OCI-LY1 (cell line): ENCODE measurements at regions not wholly inside any gene's neighbourhood (a gene's known extent, or its start where the extent isn't known, plus 50 kb on each side); places are given as distances from the start of the nearest gene placed in this dataset.

Source experiments
- H2AFZ ChIP-seq: fragments of 200-600 bp; sonication (generic), shearing (Covaris generic); 2 replicates; pipeline ENCODE4 v1.6.0; 2014; ENCODE audit warnings: antibody characterized with exemption, mild to moderate bottlenecking, low read length
- H3F3A ChIP-seq: fragments of 200-600 bp; sonication (generic), shearing (Covaris generic); 2 replicates; pipeline ENCODE4 v1.6.0; 2014; ENCODE audit warnings: mild to moderate bottlenecking, antibody characterized with exemption, low read length, moderate library complexity; ENCODE audit not compliant: insufficient read depth
- H3K27ac ChIP-seq: fragments of 200-600 bp; sonication (generic); 2 replicates; pipeline ENCODE4 v1.5.1; 2014; ENCODE audit warnings: low read length, mixed run types, mild to moderate bottlenecking, low read depth; ENCODE audit not compliant: poor library complexity, severe bottlenecking
- H3K27me3 ChIP-seq: fragments of 200-600 bp; sonication (generic); 2 replicates; pipeline ENCODE4 v1.6.0; 2014; ENCODE audit warnings: antibody characterized with exemption, mild to moderate bottlenecking, low read length, moderate library complexity; ENCODE audit not compliant: insufficient read depth
- H3K36me3 ChIP-seq: fragments of 200-600 bp; sonication (generic); 2 replicates; pipeline ENCODE4 v1.6.1; 2014; ENCODE audit warnings: mild to moderate bottlenecking, antibody characterized with exemption, low read length, moderate library complexity, mixed read lengths; ENCODE audit not compliant: insufficient read depth
- H3K4me1 ChIP-seq: fragments of 200-600 bp; sonication (generic); 2 replicates; pipeline ENCODE4 v1.5.1; 2014; ENCODE audit warnings: mild to moderate bottlenecking, low read length, moderate library complexity; ENCODE audit not compliant: insufficient read depth, severe bottlenecking
- H3K4me2 ChIP-seq: fragments of 200-600 bp; sonication (generic), shearing (Covaris generic); 2 replicates; pipeline ENCODE4 v1.6.1; 2014; ENCODE audit warnings: low read length
- H3K4me3 ChIP-seq: fragments of 200-600 bp; sonication (generic); 2 replicates; pipeline ENCODE4 v1.5.1; 2014; ENCODE audit warnings: low read length, low read depth, mild to moderate bottlenecking, mixed read lengths; ENCODE audit not compliant: poor library complexity, severe bottlenecking
- H3K79me2 ChIP-seq: fragments of 200-600 bp; shearing (Covaris generic); 2 replicates; pipeline ENCODE4 v1.6.1; 2016; ENCODE audit warnings: mixed run types, low read length, mixed read lengths; ENCODE audit not compliant: insufficient read depth
- H3K9ac ChIP-seq: fragments of 200-600 bp; sonication (generic), shearing (Covaris generic); 2 replicates; pipeline ENCODE4 v1.6.1; 2014; ENCODE audit warnings: mild to moderate bottlenecking, low read length, mixed read lengths
- H3K9me2 ChIP-seq: fragments of 200-600 bp; sonication (generic), shearing (Covaris generic); 2 replicates; pipeline ENCODE4 v1.6.1; 2014; ENCODE audit warnings: low read depth, mild to moderate bottlenecking, low read length, mixed read lengths
- H3K9me3 ChIP-seq: fragments of 200-600 bp; shearing (Covaris generic); 2 replicates; pipeline ENCODE4 v1.6.1; 2014; ENCODE audit warnings: low read length, mixed read lengths
- H4K20me1 ChIP-seq: fragments of 200-600 bp; sonication (generic), shearing (Covaris generic); 2 replicates; pipeline ENCODE4 v1.6.0; 2016; ENCODE audit warnings: mild to moderate bottlenecking, low read length; ENCODE audit not compliant: insufficient read depth
- CTCF ChIP-seq: fragments of 200-600 bp; sonication (generic), shearing (Covaris generic); IDR thresholded peaks from 2 replicates; pipeline ENCODE4 v1.5.1; 2017; ENCODE audit warnings: mild to moderate bottlenecking, antibody characterized with exemption, low read length, moderate library complexity, mixed read lengths
- EZH2 ChIP-seq: fragments of 200-600 bp; sonication (generic), shearing (Covaris generic); IDR thresholded peaks from 2 replicates; pipeline ENCODE4 v1.8.0; 2017; ENCODE audit warnings: borderline replicate concordance, mixed run types, mild to moderate bottlenecking, antibody characterized with exemption, low read length, moderate library complexity, mixed read lengths

GRCh38 chr2:65511306-65511705, 78.9 kb upstream of the SPRED2 start:
- H3K79me2 ChIP-seq, result no peaks in the 10 kb centered on the region
- no peak overlapping the region for H3K27ac ChIP-seq
- H3K9me3 ChIP-seq, result peaks cover 3% of the 10 kb centered on the region; the same call in 1 of the 2 replicates
- H3K4me2 ChIP-seq, result no peak overlapping the region
- H3K4me3 ChIP-seq, result no peak overlapping the region
- H3K9ac ChIP-seq, result no peak overlapping the region
- no peaks in the 10 kb centered on the region; the same call in 1 of the 2 replicates for H3F3A ChIP-seq
- H3K9me2 ChIP-seq, result no peaks in the 10 kb centered on the region
- H3K36me3 ChIP-seq, result no peaks in the 10 kb centered on the region
- H3K27me3 ChIP-seq, result no peaks in the 10 kb centered on the region
- H3K4me1 ChIP-seq, result no peaks in the 10 kb centered on the region
- H4K20me1 ChIP-seq, result no peaks in the 10 kb centered on the region
- H2AFZ ChIP-seq, result no peak overlapping the region
- no peak for TF ChIP-seq EZH2
- TF ChIP-seq CTCF, result no peak

- no peak overlapping the region for H3K4me3 ChIP-seq
- H3K9ac ChIP-seq, result no peak overlapping the region
- no peaks in the 10 kb centered on the region for H3K4me1 ChIP-seq
- H3F3A ChIP-seq, result no peaks in the 10 kb centered on the region; the same call in 1 of the 2 replicates
- H3K9me2 ChIP-seq, result no peaks in the 10 kb centered on the region
- no peaks in the 10 kb centered on the region for H4K20me1 ChIP-seq
- no peaks in the 10 kb centered on the region; the same call in 1 of the 2 replicates for H3K27me3 ChIP-seq
- H3K9me3 ChIP-seq, result peaks cover 3% of the 10 kb centered on the region; the same call in 1 of the 2 replicates
- no peak for TF ChIP-seq CTCF
- no peak for TF ChIP-seq EZH2
- H3K27ac ChIP-seq, result no peak overlapping the region
- H2AFZ ChIP-seq, result no peak overlapping the region
- no peaks in the 10 kb centered on the region for H3K79me2 ChIP-seq
- H3K36me3 ChIP-seq, result no peaks in the 10 kb centered on the region
- no peak overlapping the region for H3K4me2 ChIP-seq
Measured at GRCh38 chr2:65508225-65508624, 75.8 kb upstream of the SPRED2 start.

- Histone ChIP-seq H3K9me2 (no peaks in the 10 kb centered on the region), H3K27me3 (no peaks in the 10 kb centered on the region; the same call in 1 of the 2 replicates)
Measured at GRCh38 chr2:65507102-65508069, 75.0 kb upstream of the SPRED2 start.

More at GRCh38 chr2:65507102-65508069, 75.0 kb upstream of the SPRED2 start:
- Histone ChIP-seq H3K27ac (no peak overlapping the region), H3K9me3 (peaks cover 3% of the 10 kb centered on the region; the same call in 1 of the 2 replicates), H3K36me3 (no peaks in the 10 kb centered on the region), H2AFZ (no peak overlapping the region), H3K4me1 (no peaks in the 10 kb centered on the region), H3F3A (no peaks in the 10 kb centered on the region; the same call in 1 of the 2 replicates), H3K4me3 (no peak overlapping the region), H3K9ac (no peak overlapping the region), H4K20me1 (no peaks in the 10 kb centered on the region), H3K79me2 (no peaks in the 10 kb centered on the region), H3K4me2 (no peak overlapping the region)
- no peak for TF ChIP-seq CTCF
- TF ChIP-seq EZH2, result no peak
